HG02943 (cell line): ENCODE measurements at regions not wholly inside any gene's neighbourhood (a gene's known extent, or its start where the extent isn't known, plus 50 kb on each side); places are given as distances from the start of the nearest gene placed in this dataset.

Experiments
- ATAC-seq: cut with Tn5 transposase; IDR thresholded peaks from one replicate; pipeline ENCODE4 v1.9.1; 2021; ENCODE audit warnings: mild to moderate bottlenecking, low read depth, moderate library complexity; ENCODE audit not compliant: unreplicated experiment

DNA sequence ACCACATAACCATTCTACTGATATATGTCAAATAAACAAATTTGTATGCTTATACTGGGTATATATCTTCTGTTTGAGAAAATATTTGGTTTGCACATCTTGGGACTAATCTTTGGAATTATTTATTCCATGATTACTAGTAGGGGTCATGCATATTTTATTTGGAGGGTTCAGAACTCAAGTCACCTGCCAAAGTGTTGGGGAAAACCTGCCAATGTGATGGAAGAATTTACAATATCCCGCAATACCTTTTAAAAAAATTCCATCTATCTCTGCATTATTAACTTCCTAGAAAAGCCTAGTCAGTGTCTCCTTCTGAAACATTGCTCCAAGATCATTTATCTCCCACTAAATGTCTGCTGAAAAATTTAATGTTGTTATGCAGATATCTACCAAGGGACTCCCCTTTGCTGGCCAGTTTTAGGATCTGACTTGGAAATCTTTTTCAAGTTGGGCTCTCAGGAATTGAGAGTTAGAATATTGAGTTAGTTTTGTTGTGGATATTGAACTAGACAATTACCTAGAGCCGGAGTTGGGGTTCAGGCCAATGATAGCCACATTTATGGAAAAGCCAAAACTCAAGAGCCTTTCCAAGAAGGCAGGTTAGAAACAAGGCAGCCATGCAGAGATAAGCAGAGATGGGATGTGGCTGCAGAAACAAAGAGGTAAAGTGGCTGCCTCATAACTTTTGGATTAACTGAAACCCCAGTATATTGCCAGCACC, 425.2 kb downstream of the ADAMTS20 start:
- no peak for ATAC-seq

DNA sequence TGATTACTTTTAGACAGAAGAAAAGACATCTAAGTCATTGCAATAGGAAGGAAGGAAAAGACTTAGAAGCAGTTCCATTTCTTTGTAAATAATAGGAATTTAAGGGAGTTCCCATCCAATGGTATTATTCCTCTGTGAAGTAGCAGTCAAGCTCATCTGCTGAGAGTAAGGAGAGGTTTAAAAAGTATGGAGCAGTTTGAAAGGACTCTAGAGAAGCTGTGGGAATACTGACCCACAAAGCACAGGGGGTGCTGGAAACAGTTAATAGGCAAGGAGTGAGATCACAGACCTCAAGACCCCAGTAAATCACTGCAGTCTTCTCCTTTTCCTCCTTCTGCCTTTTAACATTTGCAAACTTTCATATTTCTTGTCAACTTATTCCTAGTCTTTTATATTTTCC, 428.5 kb downstream of the ADAMTS20 start:
- ATAC-seq: no peak

DNA sequence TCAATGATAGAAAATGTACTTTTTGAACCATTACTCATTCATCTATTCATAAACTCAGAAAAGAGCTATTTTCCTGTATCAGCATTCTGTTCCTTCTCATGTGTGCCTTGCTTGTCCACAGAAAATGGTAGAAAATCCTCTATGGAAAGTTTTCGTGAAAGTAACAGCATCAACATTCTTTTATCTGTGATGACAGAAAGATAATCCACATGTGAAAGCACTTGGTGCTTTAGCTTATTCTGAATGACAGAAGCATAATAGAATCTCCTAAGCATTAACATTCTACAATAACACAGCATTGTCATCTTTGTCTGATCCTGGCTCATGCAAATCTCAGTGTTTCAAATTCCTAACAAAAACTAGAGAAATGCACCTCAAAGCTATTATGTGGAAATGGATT, 431.9 kb downstream of the ADAMTS20 start:
- ATAC-seq: no peak

DNA sequence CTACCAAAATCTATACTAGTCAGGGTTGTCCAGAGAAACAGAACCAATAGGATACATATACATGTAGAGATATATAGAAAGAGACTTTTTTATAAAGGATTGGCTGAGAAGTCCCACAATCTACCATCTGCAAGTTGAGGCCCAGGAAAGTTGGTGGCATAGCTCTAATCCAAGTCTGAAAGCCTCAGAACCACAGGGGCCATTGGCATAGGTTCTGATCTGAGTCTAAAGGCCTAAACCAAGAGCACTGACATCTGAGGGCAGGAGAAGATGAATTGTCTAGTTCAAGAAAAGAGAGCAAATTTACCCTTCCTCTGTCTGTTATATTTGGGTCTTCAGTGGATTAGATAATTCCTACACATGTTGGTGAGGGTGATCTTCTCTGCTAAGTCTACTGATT, 433.1 kb downstream of the ADAMTS20 start:
- ATAC-seq: no peak

GRCh38 chr12:43118234-43118633, 433.8 kb downstream of the ADAMTS20 start:
- no peak for ATAC-seq

DNA sequence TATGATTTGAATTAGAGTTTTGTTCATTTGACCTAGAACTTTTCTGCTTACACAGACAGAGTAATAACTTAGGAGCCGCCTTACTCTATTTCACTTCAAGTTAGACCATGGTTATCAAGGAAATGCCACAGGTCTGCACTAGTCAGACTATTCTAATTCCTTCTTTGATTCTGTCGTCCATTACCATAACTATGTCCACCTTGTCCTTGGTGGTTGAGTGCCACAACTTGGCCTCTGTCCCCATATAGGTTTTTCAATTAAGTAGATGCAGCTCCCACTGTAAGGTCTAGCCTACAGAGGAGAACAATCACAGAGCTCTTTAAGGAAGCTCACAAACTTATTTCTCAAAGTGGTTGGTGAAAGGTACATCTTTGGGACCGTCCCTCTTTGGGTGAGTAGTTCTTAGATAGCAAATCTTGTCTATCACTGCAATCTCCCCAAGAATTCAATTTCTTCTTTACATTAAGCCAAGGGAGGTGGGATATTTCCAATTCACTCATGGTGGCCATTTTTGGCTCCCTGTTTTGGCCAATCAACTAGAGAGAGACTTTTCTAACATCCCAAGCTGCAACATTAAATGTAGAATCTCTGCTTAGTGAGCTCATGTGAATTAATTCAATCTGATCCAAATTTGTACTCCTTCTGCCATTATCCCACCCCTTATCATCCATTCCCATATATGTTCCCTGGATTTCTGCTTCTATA, 434.6 kb downstream of the ADAMTS20 start:
- ATAC-seq: no peak

DNA sequence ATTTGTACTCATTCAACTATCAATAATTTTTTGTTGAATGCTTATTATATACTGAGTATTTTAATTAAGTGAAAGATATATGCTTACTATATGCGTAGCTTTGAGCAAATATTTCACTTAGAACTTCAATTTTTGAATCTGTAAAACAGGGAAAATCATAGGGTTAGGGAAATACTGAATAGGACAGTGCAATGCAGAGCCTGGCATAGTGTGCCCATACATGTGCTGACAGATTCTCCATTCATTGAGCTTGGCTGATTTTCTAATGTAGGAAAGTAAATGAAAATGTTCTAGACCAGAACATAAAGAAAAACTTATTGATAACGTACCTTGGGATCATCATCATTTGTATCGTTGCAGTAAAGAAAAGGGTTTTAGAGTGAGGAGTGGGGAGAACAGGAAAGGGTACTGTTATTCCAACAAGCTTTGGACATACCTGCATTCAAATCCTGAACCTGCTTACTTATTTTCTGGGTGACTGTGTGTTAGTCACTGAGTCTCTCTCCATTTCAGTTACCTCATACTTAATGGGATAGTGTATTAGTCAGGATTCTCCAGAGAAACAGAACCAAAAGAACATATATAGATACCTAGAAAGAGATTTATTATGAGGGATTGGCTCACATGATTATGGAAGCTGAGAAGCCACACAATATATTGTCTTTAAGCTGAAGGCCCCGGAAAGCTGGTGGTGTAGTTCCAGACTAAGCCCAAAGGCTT, 436.4 kb downstream of the ADAMTS20 start:
- no peak for ATAC-seq

- ATAC-seq: no peak
These were observed 437.7 kb downstream of the ADAMTS20 start for GRCh38 chr12:43114316-43114715.

- ATAC-seq: no peak
These were observed 438.4 kb downstream of the ADAMTS20 start for GRCh38 chr12:43113616-43114015.

DNA sequence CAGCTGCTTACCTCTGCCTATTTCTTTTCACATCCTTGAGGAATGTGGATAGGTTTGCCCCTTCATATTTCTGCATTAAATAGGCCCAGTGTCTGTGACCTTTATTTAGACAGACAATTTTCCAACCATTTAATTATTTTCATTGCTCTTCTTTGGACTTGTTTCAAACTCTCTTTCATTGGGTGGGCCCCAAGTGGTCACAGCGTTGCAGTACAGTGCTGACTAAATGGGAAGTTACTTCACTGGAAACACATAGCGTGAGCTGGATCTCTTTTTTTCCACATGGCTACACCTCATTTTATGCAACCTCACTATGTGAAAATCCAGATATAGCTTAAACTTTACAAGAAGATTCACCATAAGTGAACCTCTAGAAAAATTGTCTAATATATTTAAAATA, 438.9 kb downstream of the ADAMTS20 start:
- no peak for ATAC-seq

GRCh38 chr12:43112101-43112920, 439.7 kb downstream of the ADAMTS20 start:
- no peak for ATAC-seq

DNA sequence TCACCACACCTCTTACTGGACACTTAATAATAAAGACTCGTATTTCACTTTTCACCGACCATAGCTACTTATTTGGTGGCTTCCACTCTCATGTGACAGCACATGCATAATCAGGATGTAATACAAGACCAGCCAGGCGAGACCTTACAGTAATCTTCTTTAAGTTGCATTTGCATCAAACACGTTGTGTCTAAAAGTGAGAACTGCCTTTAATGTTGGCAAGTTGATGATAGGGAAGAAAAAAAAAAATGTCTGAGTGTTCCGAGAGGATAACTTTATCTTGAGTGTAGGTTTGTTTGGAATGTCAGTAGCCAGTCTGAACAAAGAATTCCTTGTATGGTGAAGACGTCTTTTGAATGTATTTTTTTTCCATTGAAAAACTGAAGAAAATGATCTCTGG, 440.4 kb downstream of the ADAMTS20 start:
- no peak for ATAC-seq

DNA sequence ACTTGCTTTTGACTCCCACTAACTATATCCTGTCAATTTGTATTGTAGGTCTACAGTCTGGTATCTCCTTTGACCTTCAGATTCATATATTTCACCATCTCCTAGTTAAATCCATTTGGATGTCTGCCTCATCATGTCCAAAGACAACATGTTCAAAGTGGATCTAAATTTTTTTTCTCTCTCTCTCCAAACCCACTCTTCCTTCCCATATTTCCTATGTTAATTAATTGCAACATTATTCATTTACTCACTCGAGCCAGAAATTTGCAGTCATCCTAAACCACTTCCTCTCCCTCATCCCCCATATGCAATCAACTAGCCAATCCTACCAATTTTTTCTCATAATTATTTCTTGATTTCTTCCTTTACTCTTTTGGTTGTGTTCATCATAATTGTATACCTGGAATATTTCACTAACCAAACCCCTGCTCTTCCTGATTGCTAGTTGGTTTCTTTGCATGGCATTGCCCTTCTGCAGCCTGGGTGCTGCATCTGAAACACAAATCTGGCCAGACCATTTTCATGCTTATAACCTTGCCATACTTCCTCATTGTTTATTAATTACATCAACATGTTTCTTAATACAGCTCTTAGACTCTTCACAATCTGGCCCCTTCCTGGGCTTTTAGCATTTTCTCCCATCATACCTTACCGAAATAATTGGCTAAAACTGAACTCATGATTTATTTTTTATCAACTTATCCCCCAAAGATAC, 442.2 kb downstream of the ADAMTS20 start:
- no peak for ATAC-seq

DNA sequence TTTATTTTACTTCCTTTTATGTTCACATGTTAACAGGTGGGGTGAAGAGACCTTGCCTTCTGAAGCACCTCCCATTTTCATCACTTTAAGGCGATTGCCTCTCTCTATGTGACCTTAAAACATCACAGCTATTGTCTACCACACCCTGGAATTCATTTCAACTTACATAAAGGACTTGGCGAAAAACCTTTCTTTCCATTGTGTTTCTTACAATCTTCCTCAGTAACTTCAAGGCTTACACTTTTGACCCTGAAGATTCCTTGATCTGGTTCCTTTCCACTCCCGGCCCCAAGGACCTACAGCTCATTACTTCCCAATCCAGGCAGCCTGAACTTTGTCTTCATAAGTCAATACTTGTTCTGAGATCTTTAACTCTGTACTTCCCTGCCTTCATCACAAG, 443.3 kb downstream of the ADAMTS20 start:
- ATAC-seq: no peak

DNA sequence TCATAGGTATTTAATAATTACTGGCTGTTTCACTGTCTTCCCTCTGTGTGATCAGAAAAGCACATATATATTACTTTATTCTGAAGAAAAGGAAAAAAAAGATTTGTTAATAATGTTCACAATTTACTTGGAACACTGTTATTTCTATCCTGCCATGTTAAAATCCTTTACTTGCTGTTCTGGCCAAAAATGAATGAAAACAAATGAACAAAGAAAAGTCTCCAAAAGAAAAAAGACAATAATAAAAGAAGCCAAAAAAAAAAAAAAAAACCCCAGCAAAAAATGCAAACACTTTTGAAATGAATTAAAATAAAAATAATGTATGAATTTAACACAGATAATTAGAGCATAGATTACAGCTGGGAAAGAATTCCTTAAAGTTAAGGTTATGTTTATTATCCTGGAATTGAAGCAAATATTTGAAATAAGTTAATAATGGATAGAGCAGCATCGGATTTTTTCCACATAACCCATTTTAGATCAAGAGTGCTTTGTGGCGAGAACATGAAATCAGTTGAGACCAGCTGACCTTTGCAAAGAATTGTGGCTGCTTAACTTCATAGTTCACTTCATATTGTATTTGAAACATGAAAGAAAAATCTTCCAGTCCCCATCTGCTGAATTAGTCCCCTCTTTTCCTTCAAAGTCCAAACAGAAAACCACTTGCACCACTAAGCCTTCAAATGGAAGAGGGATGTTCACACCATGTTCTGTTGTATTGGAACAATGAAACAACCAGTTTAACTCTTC, 444.8 kb downstream of the ADAMTS20 start:
- no peak for ATAC-seq

DNA sequence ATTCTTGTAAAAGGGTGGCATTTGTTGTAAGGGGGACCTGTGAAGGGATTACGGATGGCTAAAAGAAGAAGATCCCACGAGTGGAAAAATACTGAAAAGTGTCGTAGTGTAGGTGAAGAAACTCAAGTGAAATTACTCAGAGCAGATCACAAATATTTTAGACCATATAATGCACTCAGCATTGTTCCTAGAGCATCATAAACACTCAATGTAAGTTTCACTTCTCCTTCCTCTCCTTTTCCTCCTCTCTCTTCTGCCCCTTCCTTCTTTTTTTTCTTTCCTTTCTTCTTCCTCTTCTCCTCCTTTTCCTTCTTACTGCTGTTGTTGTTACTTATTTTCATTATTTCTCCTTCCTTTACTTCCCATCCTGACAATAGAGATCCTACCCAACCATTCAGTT, 445.6 kb downstream of the ADAMTS20 start:
- ATAC-seq: no peak

- no peak for ATAC-seq
These were observed 446.5 kb downstream of the ADAMTS20 start for GRCh38 chr12:43105426-43105981.

GRCh38 chr12:43104494-43104893, 447.5 kb downstream of the ADAMTS20 start:
- ATAC-seq: no peak

GRCh38 chr12:43103866-43104265, 448.1 kb downstream of the ADAMTS20 start:
- no peak for ATAC-seq
